AML-193 (cell line): ENCODE measurements at regions not wholly inside any gene's neighbourhood (a gene's known extent, or its start where the extent isn't known, plus 50 kb on each side); places are given as distances from the start of the nearest gene placed in this dataset.
"Not testable (repeated sequence)": the region's sequence is repeated elsewhere in the genome, so short reads cannot be mapped to it uniquely, and the experiment has no call there.

Experiments
- DNase-seq, 2 experiments: peaks; one replicate each; lab custom pipeline; 2025; lab: John Stamatoyannopoulos, UW

GRCh38 chr4:174400603-174401302 is 117.0 kb downstream of the CEP44 start:
- DNase-seq, result not testable (repeated sequence)

- no peak for DNase-seq
Measured at GRCh38 chr4:174398728-174399127, 115.0 kb downstream of the CEP44 start.

- DNase-seq, result no peak
Measured at GRCh38 chr4:174397366-174398155, 113.8 kb downstream of the CEP44 start.

- no peak for DNase-seq
Measured at GRCh38 chr4:174396599-174397110, 112.9 kb downstream of the CEP44 start.

GRCh38 chr4:174394915-174395314 is 111.2 kb downstream of the CEP44 start:
- no peak for DNase-seq

- DNase-seq, result no peak
Measured at GRCh38 chr4:174389439-174389838, 105.7 kb downstream of the CEP44 start.

GRCh38 chr4:174388461-174389145 is 104.9 kb downstream of the CEP44 start:
- DNase-seq, result no peak

- DNase-seq, result no peak
Measured at GRCh38 chr4:174387721-174388120, 104.0 kb downstream of the CEP44 start.

- DNase-seq, result no peak
Measured at GRCh38 chr4:174387143-174387542, 103.4 kb downstream of the CEP44 start.

- no peak for DNase-seq
Measured at GRCh38 chr4:174383783-174384182, 100.1 kb downstream of the CEP44 start.

- not testable (repeated sequence) for DNase-seq
Measured at GRCh38 chr4:174382938-174383605, 99.4 kb downstream of the CEP44 start.
